Esophagus mucosa (tissue), 1 donor: ENCODE measurements at regions not wholly inside any gene's neighbourhood (a gene's known extent, or its start where the extent isn't known, plus 50 kb on each side); places are given as distances from the start of the nearest gene placed in this dataset.
A peak's percentile ranks its signal among the peaks of the same experiment; 100 is the strongest.
"Not testable (repeated sequence)": the region's sequence is repeated elsewhere in the genome, so short reads cannot be mapped to it uniquely, and the experiment has no call there.

Source experiments
- ATAC-seq: fragments of 200-7000 bp; cut with Tn5 transposase; one replicate; pipeline ENCODE4 v1.9.1; 2020
- donor health status: DM: yes; HTN: yes; CAD: no.

- peak; percentile 31 for ATAC-seq
Observed at GRCh38 chr9:589723-590122, 251.8 kb upstream of the DMRT1 start.

DNA sequence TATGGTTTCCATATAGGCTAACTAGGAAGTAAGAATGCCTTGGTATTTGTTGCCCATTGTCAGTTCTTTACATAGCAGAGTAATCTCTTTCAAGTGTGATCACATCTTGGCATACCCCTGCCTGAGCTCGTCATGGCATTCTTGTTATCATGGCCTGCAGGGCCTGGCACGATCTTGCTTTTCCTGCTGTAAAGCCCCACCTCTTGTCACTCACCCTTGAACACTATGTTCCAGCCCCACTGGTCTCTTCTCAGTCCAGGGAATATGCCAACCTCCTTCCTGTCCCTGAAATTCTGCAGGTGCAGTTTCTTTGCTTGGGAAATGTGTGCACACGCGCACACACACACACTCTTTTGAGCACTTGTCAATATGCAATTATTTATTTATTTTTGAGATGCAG lies 250.2 kb upstream of the DMRT1 start:
- ATAC-seq: peak; percentile 89

- no peak for ATAC-seq
Observed at GRCh38 chr9:592225-592624, 249.3 kb upstream of the DMRT1 start.

DNA sequence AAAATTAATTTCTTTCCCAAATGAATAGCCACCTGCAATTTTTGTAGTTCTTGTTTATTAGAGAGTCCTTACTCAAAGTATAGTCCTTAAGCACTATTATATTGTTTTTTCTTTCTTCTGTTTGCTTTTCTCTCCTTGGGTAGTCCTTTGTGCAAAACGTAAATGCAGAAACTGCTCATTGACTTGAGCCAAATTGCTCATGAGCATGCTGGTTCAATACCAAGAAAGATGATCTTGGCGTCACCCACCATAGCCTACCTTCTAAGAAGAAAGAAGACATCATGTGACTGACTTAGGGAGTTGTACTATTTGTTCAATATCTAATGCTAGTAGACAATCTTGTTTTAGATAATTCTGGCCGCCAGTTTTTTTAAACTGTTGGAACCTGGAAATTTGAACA lies 248.8 kb upstream of the DMRT1 start:
- ATAC-seq: no peak

GRCh38 chr9:593809-594208 lies 247.7 kb upstream of the DMRT1 start:
- ATAC-seq: no peak

DNA sequence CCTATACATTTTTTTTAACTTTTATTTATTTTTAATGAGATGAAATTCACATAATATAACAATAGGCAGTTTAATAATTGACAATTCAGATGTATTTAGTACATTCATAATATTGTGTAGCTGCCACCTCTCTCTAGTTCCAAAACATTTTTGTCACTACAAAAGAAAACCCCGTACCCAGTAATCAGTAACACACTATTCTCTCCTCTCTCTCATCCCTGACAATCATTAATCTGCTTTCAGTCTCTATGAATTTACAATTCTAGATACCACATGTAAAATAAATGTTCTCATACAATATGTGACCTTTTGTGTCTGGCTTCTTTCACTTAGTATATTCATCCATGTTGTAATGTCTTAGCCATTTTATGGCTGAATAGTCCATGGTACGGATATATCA lies 244.8 kb upstream of the DMRT1 start:
- no peak for ATAC-seq

DNA sequence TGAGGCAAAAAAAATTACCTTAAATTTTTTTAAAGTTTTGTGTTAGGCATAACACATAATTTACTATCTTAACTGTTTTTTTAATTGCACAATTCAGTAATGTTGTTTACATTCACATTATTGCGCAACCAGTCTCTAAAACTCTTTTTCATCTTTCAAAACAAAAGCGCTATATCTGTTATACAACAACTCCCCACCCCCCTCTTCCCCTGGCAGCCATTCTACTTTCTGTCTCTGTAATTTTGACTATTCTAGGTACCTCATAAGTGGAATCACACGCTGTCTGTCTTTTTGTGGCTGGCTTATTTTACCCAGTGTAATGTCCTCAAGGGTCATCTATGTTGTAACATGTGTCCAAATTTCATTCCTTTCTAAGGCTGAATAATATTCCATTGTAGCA lies 241.5 kb upstream of the DMRT1 start:
- ATAC-seq: no peak

DNA sequence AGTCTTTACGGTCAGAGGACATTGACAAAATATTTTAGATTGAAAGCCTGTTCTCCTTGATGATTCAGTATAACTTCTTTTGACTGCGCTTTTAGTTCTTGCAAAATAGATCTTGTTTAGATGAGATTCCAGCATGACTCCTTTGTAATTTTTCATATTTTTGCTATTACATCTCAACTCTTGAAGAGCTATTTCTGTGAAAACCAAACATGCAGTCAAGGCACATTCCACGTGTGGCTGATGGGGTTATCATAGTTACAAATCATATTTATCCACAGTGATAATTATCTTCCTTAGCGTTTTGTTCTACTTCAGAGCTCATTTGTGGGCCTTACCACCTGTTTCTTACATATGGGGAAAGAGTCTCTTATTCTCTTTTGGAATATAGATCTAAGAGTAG lies 238.8 kb upstream of the DMRT1 start:
- no peak for ATAC-seq

DNA sequence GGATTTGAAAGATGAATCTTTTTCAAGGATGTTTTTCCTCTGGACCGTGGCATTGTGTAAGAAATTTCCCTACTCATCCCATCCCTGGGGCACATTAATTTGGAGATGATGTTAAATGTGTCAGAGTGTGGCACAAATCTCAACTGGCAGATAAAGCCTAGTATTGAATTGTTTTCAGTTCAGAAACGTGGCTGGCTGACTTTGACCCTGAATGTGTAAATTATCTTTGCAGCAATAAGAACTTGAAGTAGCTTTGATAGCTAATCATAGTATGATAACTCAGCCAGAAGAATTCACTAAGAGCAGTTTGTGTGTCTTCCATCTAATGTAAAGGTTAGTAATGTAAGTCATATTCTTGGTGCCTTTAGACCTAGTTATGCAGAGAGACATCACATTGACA lies 238.4 kb upstream of the DMRT1 start:
- no peak for ATAC-seq

- ATAC-seq: peak; percentile 99
Observed at GRCh38 chr9:607417-607816, 234.1 kb upstream of the DMRT1 start.

DNA sequence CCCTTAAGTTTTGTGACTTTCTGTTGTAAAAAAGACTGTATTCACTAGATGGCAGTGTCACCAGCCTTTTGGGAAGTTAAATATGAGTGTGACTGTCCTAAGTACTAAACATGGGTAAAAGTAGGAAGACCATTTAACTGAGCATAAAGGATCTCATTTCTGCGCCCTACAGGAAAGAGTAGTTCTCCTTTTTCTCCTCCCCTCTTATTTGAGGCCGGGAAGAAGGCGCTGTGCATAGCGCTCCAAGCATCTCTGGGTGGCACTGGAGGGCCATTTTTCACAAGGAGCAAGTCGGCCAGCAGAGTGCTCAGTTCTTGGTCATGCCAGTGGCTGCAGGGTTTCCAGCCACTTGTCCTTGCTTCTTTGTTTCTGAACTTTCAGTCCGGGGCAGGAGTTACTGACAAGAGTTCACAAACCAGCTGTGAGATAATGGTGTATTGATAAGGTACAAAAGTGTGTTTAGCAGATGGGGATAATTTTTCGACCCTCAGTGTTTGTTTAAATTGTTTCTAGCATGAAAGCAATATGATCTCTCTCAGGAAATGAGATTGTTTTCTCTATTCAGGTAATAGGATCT lies 227.6 kb upstream of the DMRT1 start:
- peak; percentile 83 for ATAC-seq

- ATAC-seq: peak; percentile 14
Observed at GRCh38 chr9:614431-614830, 227.1 kb upstream of the DMRT1 start.

DNA sequence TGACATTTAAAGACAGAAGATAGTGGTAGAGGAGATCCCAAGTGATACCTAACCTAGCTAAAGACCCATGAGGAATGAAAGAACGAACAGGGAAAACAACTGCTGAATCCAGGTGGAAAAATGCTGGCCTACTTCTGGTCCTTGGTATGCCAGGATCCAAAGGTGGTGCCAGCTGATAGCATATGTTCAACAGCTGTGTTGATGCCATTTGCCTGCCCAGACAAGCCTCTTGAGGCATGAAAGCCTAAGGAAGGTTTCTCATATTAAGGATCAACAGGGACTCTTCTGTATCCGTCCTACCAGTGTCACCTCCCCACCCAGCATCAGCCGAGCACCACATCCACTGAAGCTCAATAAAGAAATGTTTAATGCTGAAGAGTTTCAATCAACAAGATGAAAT lies 225.7 kb upstream of the DMRT1 start:
- peak; percentile 43 for ATAC-seq

DNA sequence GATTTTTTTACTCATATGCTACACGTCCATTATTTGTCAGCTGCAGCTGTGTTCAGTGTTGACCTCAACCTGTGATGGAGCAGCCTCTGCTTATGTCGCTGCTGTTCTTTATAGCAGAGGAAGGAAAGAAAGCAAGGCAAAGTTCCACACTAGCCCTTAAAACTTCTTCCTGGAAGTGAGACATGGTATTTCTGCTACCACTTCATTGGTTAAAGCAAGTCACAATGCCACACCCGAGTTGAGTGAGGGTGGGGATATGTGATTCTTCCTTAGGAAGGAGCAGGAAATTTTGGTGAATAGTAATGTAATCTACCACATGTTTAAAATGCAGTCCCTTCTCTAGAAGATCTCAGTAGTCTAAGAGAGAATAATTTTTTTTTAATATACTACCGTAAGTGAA lies 224.8 kb upstream of the DMRT1 start:
- peak; percentile 31 for ATAC-seq

DNA sequence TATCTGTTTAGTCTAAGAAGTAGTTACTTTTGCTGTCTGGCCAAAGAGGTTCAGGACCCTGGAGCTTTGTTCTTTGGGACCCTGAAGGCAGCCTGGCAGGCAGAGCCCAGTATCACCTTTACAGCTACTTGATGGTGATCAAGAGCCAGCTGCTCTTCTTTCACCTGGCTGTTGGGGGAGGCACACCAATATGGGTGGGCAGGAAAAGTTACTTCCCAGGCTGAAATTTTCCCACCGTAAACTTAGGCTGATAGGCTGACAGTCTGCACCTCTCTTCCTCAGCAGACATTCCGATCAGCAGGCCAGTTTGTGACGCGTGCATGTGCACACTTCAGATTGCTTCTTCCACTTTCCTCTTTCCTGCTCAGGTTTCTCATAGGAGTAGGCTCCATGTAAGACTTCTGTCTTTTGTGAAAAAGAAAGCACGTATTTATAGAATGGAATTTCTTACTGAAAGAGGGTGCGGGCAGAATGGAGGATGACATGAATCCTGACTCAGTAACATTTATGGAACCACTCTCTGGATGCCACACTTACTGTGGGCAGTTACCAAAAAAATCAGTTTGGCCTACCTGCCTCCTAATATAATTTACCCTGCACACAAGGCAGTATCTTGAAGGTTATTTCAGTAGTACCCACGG lies 223.9 kb upstream of the DMRT1 start:
- no peak for ATAC-seq

GRCh38 chr9:618478-618877 lies 223.0 kb upstream of the DMRT1 start:
- no peak for ATAC-seq

- ATAC-seq: peak; percentile 38
Observed at GRCh38 chr9:621201-621855, 220.2 kb upstream of the DMRT1 start.

- ATAC-seq: no peak
Observed at GRCh38 chr9:624935-625500, 216.5 kb upstream of the DMRT1 start.

- ATAC-seq: no peak
Observed at GRCh38 chr9:625613-626012, 215.9 kb upstream of the DMRT1 start.

DNA sequence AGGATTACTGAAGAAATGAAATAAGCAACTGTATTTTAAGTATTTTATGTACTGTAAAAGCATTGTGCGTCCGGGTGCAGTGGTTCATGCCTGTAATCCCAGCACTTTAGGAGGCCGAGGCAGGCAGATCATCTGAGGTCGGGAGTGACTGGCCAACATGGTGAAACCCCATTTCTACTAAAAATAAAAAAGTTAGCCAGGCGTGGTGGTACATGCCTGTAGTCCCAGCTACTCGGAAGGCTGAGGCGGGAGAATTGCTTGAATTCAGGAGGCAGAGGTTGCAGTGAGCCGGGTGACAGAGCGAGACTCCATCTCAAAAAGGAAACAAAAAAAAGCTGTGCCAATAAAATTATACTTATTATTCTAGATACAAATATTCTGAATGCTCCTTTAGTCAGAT lies 215.4 kb upstream of the DMRT1 start:
- not testable (repeated sequence) for ATAC-seq

GRCh38 chr9:626596-626995 lies 214.9 kb upstream of the DMRT1 start:
- no peak for ATAC-seq

DNA sequence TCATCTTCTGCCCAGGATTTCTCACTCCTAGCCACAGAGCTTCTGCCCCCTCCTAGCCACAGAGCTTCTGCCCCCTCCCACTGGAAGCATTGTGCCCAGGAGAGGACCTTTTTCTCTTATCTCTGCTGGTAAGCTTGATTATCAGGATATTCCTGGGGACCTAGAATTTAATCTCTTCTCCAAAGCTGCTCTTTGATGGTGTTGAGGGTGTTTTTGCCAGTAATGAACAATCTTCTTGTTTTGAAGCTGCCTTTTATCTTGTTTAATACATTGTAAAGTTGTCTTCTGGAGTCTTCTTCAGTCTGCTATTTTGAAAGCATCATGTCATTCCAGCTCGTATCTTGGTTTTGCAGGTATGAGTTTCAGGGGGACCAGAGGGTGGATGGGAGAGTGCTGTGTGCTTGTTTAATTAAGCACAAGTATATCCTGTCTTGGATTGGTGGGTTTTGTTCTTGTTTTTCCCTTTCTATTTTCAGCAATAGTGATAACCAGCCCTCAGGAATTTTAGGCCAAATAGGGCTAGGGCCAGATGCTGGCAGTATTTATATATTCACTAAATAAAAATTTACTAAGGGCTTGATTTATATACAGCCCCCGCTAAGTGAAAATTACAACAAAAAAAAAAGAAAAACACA lies 214.0 kb upstream of the DMRT1 start:
- ATAC-seq: no peak

GRCh38 chr9:629146-629545 lies 212.4 kb upstream of the DMRT1 start:
- no peak for ATAC-seq

GRCh38 chr9:630817-631216 lies 210.7 kb upstream of the DMRT1 start:
- ATAC-seq: no peak
